NT2/D1 (cell line): ENCODE measurements at regions not wholly inside any gene's neighbourhood (a gene's known extent, or its start where the extent isn't known, plus 50 kb on each side); places are given as distances from the start of the nearest gene placed in this dataset.

Experiments used
- SUZ12 ChIP-seq: IDR thresholded peaks from 2 replicates; pipeline ENCODE4 v1.6.1; 2011; ENCODE audit not compliant: insufficient read length, insufficient read depth; ENCODE audit errors: extremely low read depth
- YY1 ChIP-seq: IDR thresholded peaks from 2 replicates; pipeline ENCODE4 v1.6.1; 2011; ENCODE audit not compliant: insufficient read length, insufficient read depth
- ZNF274 ChIP-seq: IDR thresholded peaks from 2 replicates; pipeline ENCODE4 v1.6.1; 2011; ENCODE audit warnings: mild to moderate bottlenecking, low read depth, low read length

DNA sequence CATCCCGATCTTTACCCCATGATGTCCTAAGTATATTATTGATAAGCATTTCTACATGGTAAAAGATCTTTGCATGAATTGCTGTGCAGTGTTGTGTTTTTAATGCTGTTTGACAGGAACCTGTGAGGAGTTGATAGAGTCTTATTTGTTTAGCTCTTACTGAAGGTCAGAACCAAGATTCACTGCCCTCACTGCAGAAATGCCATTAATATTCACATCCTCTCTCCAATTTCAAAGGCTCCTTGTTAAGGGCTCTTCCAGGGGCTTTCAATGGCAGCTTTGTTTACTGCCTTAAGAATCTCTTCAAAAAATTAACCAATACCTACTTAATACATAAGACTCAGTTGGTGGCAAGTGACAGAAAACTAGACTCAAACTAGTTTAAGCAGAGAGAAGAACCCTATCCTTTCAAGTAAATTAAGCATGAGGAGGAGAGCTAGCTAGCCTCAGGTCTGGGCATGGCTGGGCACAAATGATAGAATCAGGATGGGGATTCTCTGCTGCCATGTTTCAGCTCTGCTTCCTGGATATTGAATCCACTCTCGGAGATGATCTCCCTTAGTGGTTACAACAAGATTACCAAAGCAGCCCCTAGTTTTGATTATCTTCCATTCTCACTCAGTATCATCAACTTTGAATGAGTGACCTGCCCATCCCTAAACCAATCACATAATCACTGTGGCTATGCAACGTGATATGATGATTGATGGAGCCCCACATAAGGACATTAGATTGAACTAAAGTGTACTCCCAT is 311.8 kb downstream of the CDH11 start:
- TF ChIP-seq YY1, result no peak
- TF ChIP-seq ZNF274, result no peak
- TF ChIP-seq SUZ12, result no peak
